HPDE6-E6E7 (cell line): ENCODE measurements at regions not wholly inside any gene's neighbourhood (a gene's known extent, or its start where the extent isn't known, plus 50 kb on each side); places are given as distances from the start of the nearest gene placed in this dataset.
"Not testable (repeated sequence)": the region's sequence is repeated elsewhere in the genome, so short reads cannot be mapped to it uniquely, and the experiment has no call there.

Experiments
- DNase-seq: peaks from one replicate; pipeline ENCODE4 v3.0.0; 2011; ENCODE audit warnings: missing footprints; ENCODE audit errors: extremely low spot score

GRCh38 chr5:3341446-3342240 is 254.0 kb upstream of the IRX1 start:
- DNase-seq, result no peak

DNA sequence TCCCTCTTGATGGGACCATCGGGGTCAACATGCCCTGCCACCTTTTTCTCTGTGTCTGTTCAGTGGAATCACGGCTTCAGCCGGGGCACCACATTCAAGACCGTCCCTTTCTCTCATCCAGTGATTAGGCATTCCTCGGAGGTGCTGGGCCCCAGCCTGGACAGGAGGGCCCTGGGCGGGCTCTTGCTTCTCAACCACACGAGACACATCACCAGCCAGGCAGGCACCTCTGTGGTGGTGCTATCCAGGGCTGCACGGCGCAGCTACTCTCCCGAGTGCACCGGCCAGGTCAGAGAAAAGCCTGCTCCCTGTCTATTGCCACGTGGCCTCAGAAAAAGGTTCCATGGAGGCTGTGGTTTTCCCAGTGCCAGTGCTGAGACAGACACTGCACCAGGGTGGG is 255.2 kb upstream of the IRX1 start:
- DNase-seq, result no peak

DNA sequence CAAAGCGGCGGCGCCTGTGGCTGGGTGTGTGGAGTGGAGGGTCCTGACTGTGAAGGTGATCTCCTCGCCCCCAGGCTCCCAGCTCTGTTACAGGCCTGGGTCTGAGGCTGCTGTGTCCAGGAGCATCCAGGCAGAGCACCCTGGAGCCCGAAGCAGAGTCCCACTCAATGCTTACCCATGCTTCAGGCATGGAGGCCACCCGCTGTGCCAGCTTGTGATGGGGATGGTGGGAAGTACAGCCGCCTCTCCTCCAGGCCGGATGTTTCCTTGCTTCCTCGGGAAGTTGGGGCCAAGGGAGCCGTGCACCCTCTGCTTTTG is 255.9 kb upstream of the IRX1 start:
- no peak for DNase-seq

- no peak for DNase-seq
These were observed 256.4 kb upstream of the IRX1 start for GRCh38 chr5:3339092-3339797.

DNA sequence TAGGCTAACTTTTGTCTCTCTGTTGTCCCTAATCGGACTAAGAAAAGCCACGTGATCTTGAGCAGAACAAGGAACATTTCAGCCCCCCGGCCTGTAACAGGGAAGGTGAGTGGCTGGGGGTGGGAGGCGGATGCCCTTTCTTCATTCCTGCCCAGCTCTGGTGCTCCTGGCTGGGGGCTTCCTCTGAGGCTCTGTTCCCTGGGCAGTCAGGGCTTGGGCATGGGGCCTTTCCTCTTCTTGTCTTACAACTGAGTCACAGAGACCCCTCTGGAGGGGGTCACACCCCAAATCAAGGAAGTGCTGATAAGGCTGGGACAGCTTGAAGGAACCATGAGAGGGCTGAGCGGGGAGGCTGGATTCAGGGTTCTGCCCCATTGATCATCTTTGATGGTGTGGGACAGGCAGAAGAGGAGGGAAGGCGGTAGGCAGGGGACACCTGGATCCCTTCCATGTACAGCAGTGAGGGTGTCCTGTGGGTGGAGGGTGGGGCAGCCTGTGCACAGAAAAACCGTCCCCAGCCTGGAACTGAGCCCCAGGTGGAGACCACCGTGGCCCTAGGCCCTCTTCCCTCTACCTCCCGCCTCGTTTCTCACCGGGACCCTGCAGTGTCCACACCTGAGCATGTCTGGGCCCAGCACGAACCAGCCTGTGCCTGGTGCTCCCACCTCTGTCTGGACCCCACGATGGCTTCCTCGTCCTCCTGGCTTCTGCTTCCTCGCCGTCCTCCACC is 257.7 kb upstream of the IRX1 start:
- no peak for DNase-seq

DNA sequence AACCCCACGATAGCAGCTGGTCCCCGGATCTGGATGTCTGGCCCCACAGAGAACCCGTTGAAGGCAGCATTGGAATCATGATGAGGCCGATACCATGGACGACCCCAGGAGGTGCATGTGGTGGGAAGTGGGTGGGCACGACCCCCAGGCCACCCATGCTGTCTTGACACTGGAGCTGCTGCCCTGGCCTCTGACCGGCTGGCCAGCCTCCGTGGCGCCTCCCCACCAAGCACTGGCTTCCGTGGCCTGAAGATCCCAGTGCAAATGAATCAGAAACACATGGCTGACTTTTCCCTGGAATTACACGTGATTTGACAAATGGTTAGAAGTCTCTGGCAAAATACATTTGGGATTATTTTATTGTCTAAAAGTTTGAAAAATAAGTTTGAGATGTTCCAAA is 259.0 kb upstream of the IRX1 start:
- DNase-seq, result no peak

DNA sequence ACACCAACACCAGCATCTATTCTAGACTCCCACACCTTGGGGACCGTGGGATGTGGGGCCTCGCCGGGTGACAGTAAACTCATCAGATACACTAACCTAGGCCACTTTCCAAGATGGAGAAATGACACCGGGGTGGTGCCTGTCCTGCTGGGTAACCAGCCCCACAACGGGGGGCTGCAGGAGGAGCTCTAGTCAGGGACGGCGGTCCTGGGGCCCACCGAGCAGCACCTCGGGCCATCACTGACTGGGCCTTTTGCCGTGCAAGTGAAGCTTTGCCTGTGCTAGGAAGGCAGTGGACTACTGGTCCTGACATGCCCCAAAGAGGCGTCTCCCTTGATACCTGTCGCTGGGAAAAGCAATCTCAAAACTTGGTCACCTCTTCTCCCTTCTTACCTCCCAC is 260.3 kb upstream of the IRX1 start:
- no peak for DNase-seq

GRCh38 chr5:3333836-3334235 is 261.8 kb upstream of the IRX1 start:
- DNase-seq, result no peak

- no peak for DNase-seq
These were observed 262.5 kb upstream of the IRX1 start for GRCh38 chr5:3333105-3333504.

DNA sequence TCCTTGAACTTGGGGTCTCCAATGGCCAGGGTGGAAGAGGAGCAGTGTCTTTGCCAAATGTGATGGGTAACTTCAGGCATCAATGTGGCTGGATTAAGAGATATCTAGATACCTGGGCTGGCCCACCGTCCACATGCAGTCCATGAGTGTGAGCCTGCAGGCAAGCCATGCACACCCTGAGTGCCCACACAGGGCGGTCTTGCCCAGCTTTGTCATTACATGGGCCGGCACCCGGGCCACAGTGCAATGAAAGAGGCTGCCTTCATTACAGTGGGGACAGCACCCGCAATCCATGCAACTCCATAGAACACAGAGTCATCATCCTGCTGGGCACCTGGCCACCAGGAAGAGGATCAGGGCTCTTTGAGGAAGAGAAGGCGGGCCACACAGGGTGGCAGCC is 263.8 kb upstream of the IRX1 start:
- DNase-seq, result no peak

GRCh38 chr5:3330442-3330841 is 265.2 kb upstream of the IRX1 start:
- DNase-seq, result no peak

DNA sequence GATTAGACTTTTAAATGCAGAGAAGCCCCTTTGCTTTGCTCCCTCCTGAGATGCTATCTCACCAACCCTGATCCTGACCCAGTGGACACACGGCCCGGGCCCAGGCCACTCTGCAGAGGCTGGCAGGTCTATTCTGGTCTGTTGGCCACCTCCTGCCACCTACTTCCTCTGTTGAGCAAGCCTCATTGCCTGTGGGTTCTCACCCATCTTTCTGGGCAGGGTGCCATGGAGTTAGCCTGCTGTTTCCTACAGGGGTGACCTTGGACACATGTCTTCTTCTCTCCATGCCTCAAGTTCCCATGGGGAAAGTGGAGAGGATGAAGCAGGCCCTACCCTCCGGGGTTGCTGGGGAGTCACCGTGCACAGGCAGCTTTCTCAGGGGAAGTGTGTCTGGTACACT is 266.2 kb upstream of the IRX1 start:
- DNase-seq, result no peak

DNA sequence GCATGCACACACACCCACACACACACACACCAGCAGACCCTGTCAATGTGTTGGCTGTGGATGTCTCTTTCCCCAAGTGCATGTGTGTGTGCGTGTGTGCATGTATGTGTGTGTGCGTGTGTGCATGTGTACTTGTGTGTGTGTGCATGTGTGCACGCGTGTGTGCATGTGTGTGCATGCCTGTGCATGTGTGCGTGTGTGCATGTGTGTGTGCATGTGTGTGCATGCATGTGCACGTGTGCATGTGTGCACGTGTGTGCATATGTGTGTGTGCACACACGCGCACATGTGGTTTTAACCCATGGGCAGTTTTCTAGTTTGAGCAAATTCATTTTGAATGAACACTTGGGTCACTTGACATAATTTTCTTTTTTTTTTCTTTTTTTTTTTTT is 268.8 kb upstream of the IRX1 start:
- no peak for DNase-seq

- no peak for DNase-seq
These were observed 269.4 kb upstream of the IRX1 start for GRCh38 chr5:3325972-3326840.

DNA sequence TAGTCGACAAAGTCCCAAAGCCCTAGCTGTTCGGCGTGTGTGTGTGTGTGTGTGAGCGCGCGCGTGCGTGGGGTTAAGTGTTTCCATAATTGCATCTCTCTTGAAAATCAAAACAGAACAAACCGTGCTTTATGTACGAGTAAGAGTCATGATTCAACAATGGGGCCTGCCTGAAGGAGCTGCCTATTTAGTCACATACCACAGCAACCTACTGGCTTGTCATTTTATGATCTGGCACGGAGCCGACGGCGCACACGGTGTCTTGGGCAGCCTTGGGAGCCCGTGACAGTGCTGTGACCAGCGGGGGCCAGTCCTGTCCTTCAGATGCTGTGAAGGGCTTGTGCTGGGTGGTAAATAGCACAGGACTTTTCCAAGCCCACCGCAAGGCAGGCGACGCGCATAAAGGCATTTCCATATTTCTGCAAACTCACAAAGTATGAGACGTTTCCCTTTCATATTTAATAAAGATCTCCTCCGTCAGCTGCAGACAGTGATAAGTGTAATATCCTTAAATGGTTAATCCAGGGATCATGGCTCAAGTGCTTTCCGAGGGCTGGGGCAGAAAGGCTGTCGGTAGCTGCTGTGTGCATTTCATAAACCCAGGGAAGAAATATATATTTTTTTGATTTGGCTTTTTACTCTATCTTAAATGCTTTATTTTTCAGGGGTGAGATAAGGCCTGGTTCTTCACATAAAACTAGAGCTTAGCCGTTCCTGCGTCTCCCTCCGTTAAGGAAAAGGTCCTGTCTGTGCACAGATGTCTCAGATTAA is 270.2 kb upstream of the IRX1 start:
- no peak for DNase-seq

DNA sequence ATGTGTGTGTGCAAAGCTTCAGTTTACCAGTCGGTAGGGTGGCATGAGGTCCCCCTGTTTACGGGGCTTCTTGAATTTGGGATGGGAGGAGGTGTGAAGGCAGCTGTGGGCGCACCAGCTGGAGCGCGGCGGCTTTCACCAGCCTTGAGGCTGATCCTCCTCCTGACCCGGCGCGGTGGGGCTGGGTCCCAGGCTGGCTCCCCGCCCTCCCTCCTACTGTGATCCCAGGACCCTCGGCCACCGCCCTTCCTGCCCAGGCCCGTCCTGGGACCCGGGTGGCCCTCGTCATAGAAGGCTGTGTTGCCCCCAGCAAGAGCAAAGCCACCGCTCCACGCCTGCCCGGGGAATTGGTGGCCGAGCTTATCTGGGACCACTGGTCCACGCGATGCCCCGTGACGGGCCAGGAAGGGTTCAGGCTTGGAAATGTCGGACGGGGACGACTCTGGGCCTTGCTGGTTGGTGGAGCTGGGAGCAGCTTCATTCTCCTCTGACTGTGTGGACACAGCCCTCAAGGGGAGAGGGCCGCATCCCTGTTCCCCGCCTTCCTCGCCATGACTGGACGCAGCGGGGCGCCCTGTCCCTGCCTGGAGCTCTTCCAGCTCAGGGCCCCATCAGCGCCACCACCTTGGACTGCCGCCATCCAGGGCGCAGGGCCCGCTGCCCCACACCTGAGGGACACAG is 271.1 kb upstream of the IRX1 start:
- DNase-seq, result no peak

DNA sequence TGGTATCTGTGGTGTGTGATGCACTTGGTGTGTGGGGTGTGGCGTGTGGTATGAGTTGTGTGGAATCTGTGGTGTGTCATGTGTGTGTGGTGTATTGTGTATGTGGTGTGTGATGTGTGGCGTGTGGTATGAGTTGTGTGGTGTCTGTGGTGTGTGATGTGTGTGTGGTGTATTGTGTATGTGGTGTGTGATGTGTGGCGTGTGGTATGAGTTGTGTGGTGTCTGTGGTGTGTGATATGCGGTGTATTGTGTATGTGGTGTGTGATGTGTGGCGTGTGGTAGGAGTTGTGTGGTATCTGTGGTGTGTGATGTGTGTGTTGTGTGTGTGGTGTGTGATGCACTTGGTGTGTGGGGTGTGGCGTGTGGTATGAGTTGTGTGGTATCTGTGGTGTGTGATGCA is 271.7 kb upstream of the IRX1 start:
- DNase-seq, result not testable (repeated sequence)

DNA sequence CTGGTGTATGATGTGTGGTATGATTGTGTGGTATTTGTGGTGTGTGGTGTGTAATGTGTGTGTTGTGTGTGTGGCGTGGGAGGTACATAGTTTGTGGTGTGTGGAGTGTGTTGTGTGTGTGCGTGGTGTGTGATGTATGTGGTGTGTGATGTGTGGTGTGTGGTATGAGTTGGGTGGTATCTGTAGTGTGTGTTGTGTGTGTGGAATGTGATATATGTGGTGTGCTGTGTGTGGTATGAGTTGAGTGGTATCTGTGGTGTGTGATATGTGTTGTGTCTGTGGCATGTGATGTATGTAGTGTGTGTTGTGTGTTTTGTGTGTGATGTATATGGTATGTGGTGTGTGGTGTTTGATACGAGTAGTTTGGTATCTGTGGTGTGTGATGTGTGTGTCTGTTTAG is 272.5 kb upstream of the IRX1 start:
- DNase-seq, result no peak

DNA sequence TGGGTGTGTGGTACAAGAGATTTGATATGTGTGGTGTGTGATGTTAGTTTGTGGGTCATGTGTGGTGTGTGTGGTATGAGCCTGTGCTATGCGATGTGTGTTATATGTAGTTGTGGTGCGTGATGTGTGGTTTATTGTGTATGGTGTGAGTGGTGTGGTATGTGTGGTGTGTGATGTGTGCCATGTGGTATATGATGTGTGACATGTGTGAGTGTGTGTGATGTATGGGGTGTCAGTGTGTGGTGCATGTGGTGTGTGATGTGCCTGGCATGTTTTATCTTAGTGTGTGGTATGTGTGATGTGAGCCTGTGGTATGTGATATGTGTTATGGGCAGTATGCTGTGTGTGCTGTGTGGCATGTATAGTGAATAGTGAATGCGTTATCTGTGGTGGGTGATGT is 273.0 kb upstream of the IRX1 start:
- no peak for DNase-seq

GRCh38 chr5:3321923-3322322 is 273.7 kb upstream of the IRX1 start:
- no peak for DNase-seq
